HFF-Myc (cell line): ENCODE measurements at regions not wholly inside any gene's neighbourhood (a gene's known extent, or its start where the extent isn't known, plus 50 kb on each side); places are given as distances from the start of the nearest gene placed in this dataset.

Source experiments
- DNase-seq: peaks from one replicate; pipeline ENCODE4 v3.0.0-alpha.2; 2011; ENCODE audit warnings: low read depth; ENCODE audit errors: extremely low read depth
- H3K4me3 ChIP-seq: replicated peaks from 2 replicates; pipeline ENCODE4 v1.5.1; 2011; ENCODE audit warnings: low read depth, mild to moderate bottlenecking, control low read depth, low read length
- TF ChIP-seq, protein P1 (sequence below): IDR thresholded peaks from 2 replicates; pipeline ENCODE4 v1.5.1; 2012; ENCODE audit warnings: mild to moderate bottlenecking, low read depth, low read length, control low read depth; ENCODE audit errors: missing control alignments

DNA sequence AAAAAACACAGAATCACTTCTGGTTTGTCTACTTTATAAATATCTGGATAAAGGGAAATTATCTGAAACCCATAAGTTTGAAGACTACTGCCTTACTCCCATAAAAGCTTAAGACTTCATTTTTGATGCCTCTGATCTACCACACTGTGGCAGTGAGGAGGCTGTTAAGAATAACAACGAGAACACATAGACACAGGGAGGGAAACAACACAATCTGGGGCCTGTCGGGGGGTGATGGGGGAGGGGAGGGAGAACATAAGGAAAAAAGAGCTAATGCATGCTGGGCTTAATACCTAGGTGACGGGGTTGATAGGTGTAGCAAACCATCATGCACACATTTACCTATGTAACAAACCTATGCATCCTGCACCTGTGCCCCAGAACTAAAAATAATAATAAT is 573.7 kb downstream of the GBA3 start:
- H3K4me3 ChIP-seq = no peak overlapping the region
- TF ChIP-seq, protein P1, sequence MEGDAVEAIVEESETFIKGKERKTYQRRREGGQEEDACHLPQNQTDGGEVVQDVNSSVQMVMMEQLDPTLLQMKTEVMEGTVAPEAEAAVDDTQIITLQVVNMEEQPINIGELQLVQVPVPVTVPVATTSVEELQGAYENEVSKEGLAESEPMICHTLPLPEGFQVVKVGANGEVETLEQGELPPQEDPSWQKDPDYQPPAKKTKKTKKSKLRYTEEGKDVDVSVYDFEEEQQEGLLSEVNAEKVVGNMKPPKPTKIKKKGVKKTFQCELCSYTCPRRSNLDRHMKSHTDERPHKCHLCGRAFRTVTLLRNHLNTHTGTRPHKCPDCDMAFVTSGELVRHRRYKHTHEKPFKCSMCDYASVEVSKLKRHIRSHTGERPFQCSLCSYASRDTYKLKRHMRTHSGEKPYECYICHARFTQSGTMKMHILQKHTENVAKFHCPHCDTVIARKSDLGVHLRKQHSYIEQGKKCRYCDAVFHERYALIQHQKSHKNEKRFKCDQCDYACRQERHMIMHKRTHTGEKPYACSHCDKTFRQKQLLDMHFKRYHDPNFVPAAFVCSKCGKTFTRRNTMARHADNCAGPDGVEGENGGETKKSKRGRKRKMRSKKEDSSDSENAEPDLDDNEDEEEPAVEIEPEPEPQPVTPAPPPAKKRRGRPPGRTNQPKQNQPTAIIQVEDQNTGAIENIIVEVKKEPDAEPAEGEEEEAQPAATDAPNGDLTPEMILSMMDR = no peak
- no peak for DNase-seq

DNA sequence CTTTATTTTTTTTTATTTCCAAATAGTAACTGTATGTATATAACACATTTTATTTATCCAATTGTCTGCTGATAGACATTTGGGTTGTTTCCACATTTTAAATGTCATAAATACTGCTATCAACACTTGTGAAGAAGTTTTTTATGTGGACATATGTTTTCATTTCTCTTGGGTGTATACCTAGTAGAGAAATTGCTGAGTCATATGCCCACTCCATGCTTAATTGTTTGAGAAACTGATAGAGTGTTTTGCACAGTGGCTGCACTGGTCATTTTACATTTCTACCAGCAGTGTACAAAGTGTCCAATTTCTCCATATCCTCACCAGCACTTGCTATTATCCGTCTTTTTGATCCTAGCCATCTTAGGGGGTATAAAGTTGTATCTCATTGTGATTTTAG is 567.8 kb downstream of the GBA3 start:
- TF ChIP-seq, protein P1 = no peak

DNA sequence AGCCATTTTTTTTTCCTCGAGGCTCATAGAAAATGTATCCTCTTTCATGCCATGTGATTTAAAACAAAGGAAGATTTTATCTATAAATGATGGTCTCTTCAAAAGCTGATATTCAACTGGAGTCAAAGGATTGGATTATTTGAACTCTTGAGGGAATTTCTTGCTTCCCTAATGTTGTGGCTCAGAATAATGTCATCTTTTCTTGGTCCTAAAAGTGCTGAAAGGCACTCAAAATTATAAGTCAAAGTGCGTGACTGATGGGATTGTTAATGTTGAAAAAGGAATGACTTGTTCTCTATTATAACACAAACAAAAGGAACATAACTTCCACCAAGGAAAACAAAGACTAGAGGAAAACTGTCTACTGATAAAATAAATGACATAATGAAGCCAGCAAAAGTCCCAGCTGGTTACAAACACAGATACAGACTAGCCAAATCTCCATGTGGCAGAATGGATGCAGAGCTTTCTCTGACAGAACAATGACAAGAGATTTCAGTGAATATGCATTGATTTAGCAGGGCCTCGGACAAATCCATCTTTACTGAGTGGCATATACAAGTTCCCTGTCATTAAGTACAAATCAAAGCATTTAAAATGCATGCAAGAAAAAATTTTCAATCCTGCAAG is 552.6 kb downstream of the GBA3 start:
- DNase-seq = no peak
- TF ChIP-seq, protein P1 = no peak
- H3K4me3 ChIP-seq = no peak overlapping the region

More for the DNA sequence above, 567.8 kb downstream of the GBA3 start:
- no peak for DNase-seq
- H3K4me3 ChIP-seq = no peak overlapping the region

DNA sequence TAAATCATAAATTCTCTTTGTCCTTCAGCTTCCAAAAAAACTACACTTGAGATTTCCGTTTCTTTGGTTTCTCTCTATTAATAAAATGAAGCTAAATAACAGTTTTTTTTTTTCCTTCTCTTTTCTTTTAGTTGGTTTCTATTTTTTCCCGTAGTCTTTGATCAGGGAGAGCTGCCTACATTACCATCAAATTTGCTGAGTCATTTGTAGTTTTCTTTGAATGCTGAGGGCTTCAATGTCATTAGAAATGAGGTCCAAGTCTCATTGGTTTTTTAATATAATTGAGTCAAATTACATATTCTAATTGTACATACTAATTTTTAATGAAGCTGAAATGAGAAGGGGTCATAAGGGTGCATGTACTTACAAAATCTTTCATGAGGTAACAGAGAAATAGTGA is 550.2 kb downstream of the GBA3 start:
- no peak for DNase-seq
- TF ChIP-seq, protein P1 = no peak
- H3K4me3 ChIP-seq = no peak overlapping the region

GRCh38 chr4:23241408-23241807 is 548.7 kb downstream of the GBA3 start:
- TF ChIP-seq, protein P1 = no peak
- no peak overlapping the region for H3K4me3 ChIP-seq
- DNase-seq = no peak

DNA sequence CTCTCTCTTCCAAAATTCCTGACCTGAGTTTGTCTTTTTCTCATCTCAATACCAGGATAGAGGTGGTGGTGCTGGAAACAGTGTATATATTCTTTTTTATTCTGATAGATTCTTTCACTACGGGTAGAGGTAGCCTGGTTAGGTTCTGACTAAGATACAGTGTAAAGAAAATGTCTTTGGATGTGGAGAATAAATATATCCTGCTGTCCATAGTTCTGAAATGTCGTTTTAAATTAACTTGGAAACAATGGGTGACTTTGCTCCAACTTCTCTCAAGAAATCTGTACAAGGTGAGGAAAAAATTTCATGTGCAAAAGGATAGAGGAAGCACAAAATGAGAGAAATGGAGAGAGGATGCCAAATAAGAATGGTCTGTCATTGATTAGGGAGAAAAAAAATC is 546.1 kb downstream of the GBA3 start:
- TF ChIP-seq, protein P1 = no peak
- no peak overlapping the region for H3K4me3 ChIP-seq
- DNase-seq = no peak

DNA sequence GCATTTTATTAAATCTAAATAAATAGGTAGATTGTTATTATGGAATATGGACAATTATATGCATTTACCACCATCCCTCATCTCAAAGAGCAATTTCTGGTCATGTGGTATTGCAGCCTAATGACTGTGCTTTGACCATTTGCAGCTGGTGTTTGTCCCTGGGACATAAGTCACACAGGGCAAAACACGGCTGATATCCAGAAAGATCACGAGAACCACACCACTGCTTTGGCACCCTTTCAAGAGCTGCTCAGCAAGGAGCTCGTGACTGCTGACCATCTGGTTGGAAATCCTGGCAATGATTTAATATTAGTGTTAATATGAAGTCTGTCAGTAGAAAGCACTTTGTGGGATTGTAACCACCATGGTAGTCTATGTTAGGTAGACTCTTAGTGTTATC is 545.0 kb downstream of the GBA3 start:
- TF ChIP-seq, protein P1 = no peak
- DNase-seq = no peak
- no peak overlapping the region for H3K4me3 ChIP-seq
